ENCODE measurements at regions not wholly inside any gene's neighbourhood (a gene's known extent, or its start where the extent isn't known, plus 50 kb on each side); places are given as distances from the start of the nearest gene placed in this dataset.

DNA sequence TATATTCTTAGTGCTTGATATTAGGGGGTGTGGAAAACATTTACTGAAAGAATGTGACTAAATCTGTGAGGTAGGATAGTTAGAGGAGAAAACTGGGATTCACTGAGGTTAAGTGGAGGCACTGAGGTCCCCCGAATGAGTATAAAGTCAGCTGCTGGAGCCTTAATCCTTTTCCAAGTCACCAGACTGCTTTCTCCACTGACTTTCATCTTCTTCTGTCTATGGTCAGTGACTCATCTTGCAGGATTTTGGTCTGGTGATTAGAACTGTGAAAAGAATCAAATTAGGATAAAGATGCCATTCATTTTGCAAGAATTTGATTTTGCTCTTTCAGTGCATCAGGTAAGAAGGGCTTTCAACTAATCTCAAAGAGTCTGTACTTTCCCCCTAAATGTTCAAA is 89.3 kb upstream of the ALDH1A1 start:
- peak; percentile 52 for DNase-seq (ENCODE audit: low read depth)

DNA sequence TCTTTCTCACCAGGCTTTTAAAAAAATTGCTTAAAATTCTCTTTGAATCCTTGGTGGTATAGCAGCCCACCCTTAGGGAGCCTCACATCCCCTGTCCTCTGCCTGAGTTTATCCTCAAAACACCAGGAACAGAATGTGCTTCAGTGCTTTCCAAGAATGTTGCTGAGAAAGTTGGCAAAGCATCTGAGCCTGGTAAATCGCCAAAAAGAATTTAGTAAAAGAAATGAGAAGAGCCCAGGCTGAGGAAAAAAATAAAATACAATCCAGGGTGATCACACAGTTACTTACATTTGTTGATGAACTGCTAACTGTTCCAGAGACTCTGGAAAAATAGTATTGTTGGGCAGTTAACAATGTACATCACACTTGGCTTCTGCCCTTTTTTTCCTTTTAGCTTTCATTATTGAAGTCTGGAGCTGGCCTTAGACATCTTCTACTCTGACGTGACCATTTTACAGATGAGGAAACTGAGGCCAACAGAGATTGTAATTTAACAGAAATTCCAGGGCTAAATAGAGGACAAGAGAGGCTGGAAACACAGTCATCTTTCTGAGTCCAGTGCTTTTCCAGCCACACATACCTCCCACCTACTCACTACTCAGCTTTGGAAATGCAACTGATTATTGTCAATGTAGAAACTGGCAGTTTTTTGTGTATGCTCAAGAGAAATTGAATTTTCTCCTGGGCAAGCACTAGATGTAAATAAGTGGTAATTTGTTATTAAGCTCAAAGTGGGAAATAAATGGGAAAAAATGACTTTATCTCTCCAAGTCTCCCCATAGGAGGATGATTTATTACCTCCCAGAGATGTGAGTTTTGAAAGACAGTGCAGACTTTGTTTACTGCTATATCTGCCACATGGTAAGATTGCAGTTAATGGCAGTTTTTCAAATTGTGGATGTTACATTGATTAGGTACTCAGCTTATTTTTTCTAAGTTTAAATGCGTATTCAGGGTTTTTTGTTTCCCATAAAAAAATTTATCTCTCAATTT is 86.7 kb upstream of the ALDH1A1 start:
- TF ChIP-seq, protein P1, sequence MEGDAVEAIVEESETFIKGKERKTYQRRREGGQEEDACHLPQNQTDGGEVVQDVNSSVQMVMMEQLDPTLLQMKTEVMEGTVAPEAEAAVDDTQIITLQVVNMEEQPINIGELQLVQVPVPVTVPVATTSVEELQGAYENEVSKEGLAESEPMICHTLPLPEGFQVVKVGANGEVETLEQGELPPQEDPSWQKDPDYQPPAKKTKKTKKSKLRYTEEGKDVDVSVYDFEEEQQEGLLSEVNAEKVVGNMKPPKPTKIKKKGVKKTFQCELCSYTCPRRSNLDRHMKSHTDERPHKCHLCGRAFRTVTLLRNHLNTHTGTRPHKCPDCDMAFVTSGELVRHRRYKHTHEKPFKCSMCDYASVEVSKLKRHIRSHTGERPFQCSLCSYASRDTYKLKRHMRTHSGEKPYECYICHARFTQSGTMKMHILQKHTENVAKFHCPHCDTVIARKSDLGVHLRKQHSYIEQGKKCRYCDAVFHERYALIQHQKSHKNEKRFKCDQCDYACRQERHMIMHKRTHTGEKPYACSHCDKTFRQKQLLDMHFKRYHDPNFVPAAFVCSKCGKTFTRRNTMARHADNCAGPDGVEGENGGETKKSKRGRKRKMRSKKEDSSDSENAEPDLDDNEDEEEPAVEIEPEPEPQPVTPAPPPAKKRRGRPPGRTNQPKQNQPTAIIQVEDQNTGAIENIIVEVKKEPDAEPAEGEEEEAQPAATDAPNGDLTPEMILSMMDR (conservative IDR thresholded peaks at IDR 0.05; ENCODE audit: low read depth, low read length), result no peak
- no peak overlapping the region for H3K4me3 ChIP-seq (ENCODE audit: low read depth, low read length)
- peak; percentile 67 for DNase-seq (ENCODE audit: low read depth)

More for the DNA sequence above, 89.3 kb upstream of the ALDH1A1 start:
- H3K4me3 ChIP-seq (ENCODE audit: low read depth, low read length), result no peak overlapping the region
- TF ChIP-seq, protein P1 (conservative IDR thresholded peaks at IDR 0.05; ENCODE audit: low read depth, low read length), result no peak

DNA sequence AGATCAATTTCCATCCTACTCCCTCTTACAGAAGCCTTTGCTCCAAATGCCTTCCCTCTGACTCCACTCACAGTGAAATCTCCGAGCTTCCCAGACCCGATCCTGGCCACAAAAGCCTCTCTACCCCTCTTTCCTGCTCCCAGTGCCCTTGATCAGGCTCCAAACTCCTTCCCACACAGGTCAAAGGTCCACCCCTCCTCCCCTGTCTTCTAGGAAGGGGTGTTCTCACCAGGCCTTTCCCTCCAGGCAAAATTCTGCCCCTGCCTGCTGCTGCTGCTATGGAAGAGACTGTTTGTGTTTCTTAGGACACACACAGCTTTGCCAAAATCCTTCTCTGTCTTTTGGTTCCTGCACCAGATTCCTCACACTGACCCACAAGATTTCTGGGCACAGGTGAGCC is 85.8 kb upstream of the ALDH1A1 start:
- TF ChIP-seq, protein P1 (conservative IDR thresholded peaks at IDR 0.05; ENCODE audit: low read depth, low read length), result no peak
- peak; percentile 38 for DNase-seq (ENCODE audit: low read depth)
- H3K4me3 ChIP-seq (ENCODE audit: low read depth, low read length), result no peak overlapping the region

DNA sequence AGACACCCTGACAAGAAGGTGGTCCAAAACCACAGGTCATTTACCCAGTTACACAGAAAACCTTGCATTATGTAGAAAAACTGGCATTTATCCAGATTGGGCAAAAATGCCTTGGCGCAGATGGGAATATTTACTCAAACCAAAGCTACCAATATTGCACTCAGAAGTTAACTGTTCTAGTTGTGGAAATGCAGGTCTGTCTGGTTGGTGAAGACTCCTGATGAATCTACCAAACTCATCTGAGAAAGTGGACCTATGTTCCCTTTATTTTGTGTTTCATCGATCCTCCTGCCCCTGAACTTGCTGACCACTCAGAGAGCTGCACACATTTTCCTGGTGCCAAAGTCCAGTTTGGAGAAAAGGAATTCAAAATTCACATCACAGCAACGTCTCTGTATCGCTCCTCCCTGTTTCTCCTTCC is 85.2 kb upstream of the ALDH1A1 start:
- DNase-seq (ENCODE audit: low read depth), result no peak
- TF ChIP-seq, protein P1 (conservative IDR thresholded peaks at IDR 0.05; ENCODE audit: low read depth, low read length), result no peak
- H3K4me3 ChIP-seq (ENCODE audit: low read depth, low read length), result no peak overlapping the region

DNA sequence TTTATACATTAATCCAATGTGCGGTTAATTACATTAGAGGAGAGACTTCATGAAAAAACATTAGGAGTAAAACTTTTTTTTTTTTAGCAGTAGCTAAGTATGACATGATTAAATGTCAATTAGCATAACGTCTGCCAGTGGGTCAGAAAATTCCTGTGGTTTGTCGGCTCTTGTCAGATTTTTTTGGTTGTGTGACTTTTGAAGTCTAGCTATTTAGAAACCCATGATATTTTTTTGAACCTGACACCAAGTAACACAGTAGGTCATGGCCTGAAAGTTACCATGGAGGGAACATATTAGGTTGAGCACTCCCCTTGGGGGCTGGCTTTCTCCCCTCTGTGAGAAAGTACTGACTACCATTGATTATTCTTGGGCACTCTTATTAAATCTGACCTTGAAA is 84.8 kb upstream of the ALDH1A1 start:
- no peak overlapping the region for H3K4me3 ChIP-seq (ENCODE audit: low read depth, low read length)
- DNase-seq (ENCODE audit: low read depth), result peak; percentile 69
- TF ChIP-seq, protein P1 (conservative IDR thresholded peaks at IDR 0.05; ENCODE audit: low read depth, low read length), result no peak

DNA sequence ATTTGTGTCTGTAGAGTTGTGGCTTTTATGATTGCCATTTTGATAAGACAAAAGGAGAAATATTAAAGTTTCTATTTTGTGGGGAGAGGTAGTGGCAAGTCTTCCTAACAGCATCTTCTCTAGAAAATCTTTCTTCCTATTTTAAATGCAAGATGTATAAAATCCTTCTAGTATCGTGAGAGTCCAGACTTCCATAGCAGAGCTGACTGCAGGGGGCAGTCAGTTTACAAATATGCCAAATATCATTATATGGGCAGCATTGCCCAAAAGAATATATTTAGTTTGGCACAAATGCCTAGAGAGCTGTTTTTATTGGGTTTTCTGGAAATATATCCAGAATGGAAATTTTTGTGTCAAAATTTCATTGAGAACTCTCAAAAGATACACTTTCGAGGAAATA is 82.1 kb upstream of the ALDH1A1 start:
- TF ChIP-seq, protein P1 (conservative IDR thresholded peaks at IDR 0.05; ENCODE audit: low read depth, low read length), result peak; percentile 29
- no peak for DNase-seq (ENCODE audit: low read depth)
- no peak overlapping the region for H3K4me3 ChIP-seq (ENCODE audit: low read depth, low read length)

Measured in choroid plexus epithelial cell (primary cell).